HepG2 (cell line): ENCODE measurements at regions not wholly inside any gene's neighbourhood (a gene's known extent, or its start where the extent isn't known, plus 50 kb on each side); places are given as distances from the start of the nearest gene placed in this dataset.

ENCODE experiments used
- ATF1 ChIP-seq: IDR thresholded peaks from 2 replicates; pipeline ENCODE4 v1.6.1; 2016; ENCODE audit warnings: mild to moderate bottlenecking, control low read depth
- BCLAF1 ChIP-seq: fragments of 450-650 bp; IDR thresholded peaks from 2 replicates; pipeline ENCODE4 v1.6.1; 2017; ENCODE audit warnings: mild to moderate bottlenecking
- BHLHE40 ChIP-seq: IDR thresholded peaks from 2 replicates; pipeline ENCODE4 v1.6.1; 2011; ENCODE audit warnings: low read length, improper control_type of control experiment
- GABPA ChIP-seq, 2 experiments: IDR thresholded peaks; 2 replicates each; pipeline ENCODE4 v1.6.1; 2011 to 2016; ENCODE audit warnings: low read depth in 2 of 2, low read length in 1 of 2, missing biosample characterization in 1 of 2, missing genetic modification characterization in 1 of 2
- GATAD2A ChIP-seq: IDR thresholded peaks from 2 replicates; pipeline ENCODE4 v1.6.1; 2016
- GRHL1 ChIP-seq: sonication (generic); formaldehyde crosslinking; conservative IDR thresholded peaks from 2 replicates; pipeline ENCODE4 v1.8.0; 2022; ENCODE audit warnings: missing genetic modification reagents
- HINFP ChIP-seq: sonication (generic); formaldehyde crosslinking; IDR thresholded peaks from 2 replicates; pipeline ENCODE4 v1.4.0; 2020; ENCODE audit warnings: low read depth, mild to moderate bottlenecking, missing genetic modification reagents
- IKZF5 ChIP-seq: IDR thresholded peaks from 2 replicates; pipeline ENCODE4 v1.6.1; 2018; ENCODE audit warnings: missing genetic modification reagents, mild to moderate bottlenecking, missing compliant biosample characterization
- NFE2 ChIP-seq: sonication (generic); formaldehyde crosslinking; IDR thresholded peaks from 2 replicates; pipeline ENCODE4 v1.4.0; 2020; ENCODE audit warnings: missing genetic modification reagents
- NR0B2 ChIP-seq: sonication (generic); formaldehyde crosslinking; IDR thresholded peaks from 2 replicates; pipeline ENCODE4 v1.4.0; 2020; ENCODE audit warnings: mild to moderate bottlenecking, missing genetic modification reagents
- PREB ChIP-seq: sonication (generic); formaldehyde crosslinking; IDR thresholded peaks from 2 replicates; pipeline ENCODE4 v1.4.0; 2020; ENCODE audit warnings: missing genetic modification reagents
- RBAK ChIP-seq: sonication (generic); formaldehyde crosslinking; IDR thresholded peaks from 2 replicates; pipeline ENCODE4 v1.5.1; 2020; ENCODE audit warnings: mild to moderate bottlenecking, missing genetic modification reagents
- RELA ChIP-seq: sonication (generic); formaldehyde crosslinking; IDR thresholded peaks from 2 replicates; pipeline ENCODE4 v1.4.0; 2020; ENCODE audit warnings: missing genetic modification reagents
- RXRB ChIP-seq: IDR thresholded peaks from 2 replicates; pipeline ENCODE4 v1.6.1; 2016; ENCODE audit warnings: borderline replicate concordance, missing genetic modification reagents, missing compliant biosample characterization
- SAFB2 ChIP-seq: sonication (generic); formaldehyde crosslinking; IDR thresholded peaks from 2 replicates; pipeline ENCODE4 v1.5.1; 2020; ENCODE audit warnings: missing genetic modification reagents, low read depth, mild to moderate bottlenecking, borderline replicate concordance
- TSC22D2 ChIP-seq: sonication (generic); formaldehyde crosslinking; IDR thresholded peaks from 2 replicates; pipeline ENCODE4 v1.5.1; 2020; ENCODE audit warnings: missing genetic modification reagents, mild to moderate bottlenecking, borderline replicate concordance
- ZFP41 ChIP-seq: sonication (generic); formaldehyde crosslinking; IDR thresholded peaks from 2 replicates; pipeline ENCODE4 v1.4.0; 2020; ENCODE audit warnings: mild to moderate bottlenecking, missing genetic modification reagents, borderline replicate concordance
- ZNF12 ChIP-seq: sonication (generic); formaldehyde crosslinking; IDR thresholded peaks from 2 replicates; pipeline ENCODE4 v1.5.0; 2020; ENCODE audit warnings: missing genetic modification reagents
- ZNF180 ChIP-seq: sonication (generic); formaldehyde crosslinking; IDR thresholded peaks from 2 replicates; pipeline ENCODE4 v1.4.0; 2020; ENCODE audit warnings: low read depth, missing genetic modification reagents, borderline replicate concordance
- ZNF317 ChIP-seq: sonication (generic); formaldehyde crosslinking; IDR thresholded peaks from 2 replicates; pipeline ENCODE4 v1.5.0; 2020; ENCODE audit warnings: mild to moderate bottlenecking, missing genetic modification reagents
- ZNF678 ChIP-seq: sonication (generic); formaldehyde crosslinking; IDR thresholded peaks from 2 replicates; pipeline ENCODE4 v1.4.0; 2020; ENCODE audit warnings: mild to moderate bottlenecking, missing genetic modification reagents

GRCh38 chr7:34338961-34339526 lies 319.0 kb upstream of the NPSR1 start (continued):
- TF ChIP-seq PREB (CRISPR knock-in tag) (no peak), ZNF180 (CRISPR knock-in tag) (no peak), ZNF12 (CRISPR knock-in tag) (peak; percentile 40; the same call in 1 of the 2 replicates), RELA (CRISPR knock-in tag) (no peak), GRHL1 (CRISPR knock-in tag) (no peak), NR0B2 (CRISPR knock-in tag) (no peak), ZFP41 (CRISPR knock-in tag) (no peak), GATAD2A (CRISPR knock-in tag) (peak; percentile 79), NFE2 (CRISPR knock-in tag) (peak; percentile 54; the same call in 1 of the 2 replicates), HINFP (no peak), BHLHE40 (peak; percentile 69), TSC22D2 (CRISPR knock-in tag) (no peak), ATF1 (CRISPR knock-in tag) (no peak), ZNF678 (CRISPR knock-in tag) (no peak), ZNF317 (CRISPR knock-in tag) (0 out of 2 replicates have a peak, but pooled peaks have one; percentile 18), RBAK (CRISPR knock-in tag) (no peak), GABPA (IDR thresholded peaks at IDR 0.05; ENCODE audit: low read depth, low read length) (no peak), GABPA (CRISPR knock-in tag; IDR thresholded peaks at IDR 0.05; ENCODE audit: low read depth) (0 out of 2 replicates have a peak, but pooled peaks have one; percentile 24), RXRB (CRISPR knock-in tag) (peak; percentile 72), SAFB2 (CRISPR knock-in tag) (no peak), BCLAF1 (no peak), IKZF5 (0 out of 2 replicates have a peak, but pooled peaks have one; percentile 36)
